CD4-positive, alpha-beta memory T cell (primary cell): ENCODE measurements at regions not wholly inside any gene's neighbourhood (a gene's known extent, or its start where the extent isn't known, plus 50 kb on each side); places are given as distances from the start of the nearest gene placed in this dataset.

Experiments
- CTCF ChIA-PET: fragments of 350-600 bp; sonication (Branson Sonifier 250); formaldehyde crosslinking; loops from one replicate; lab custom pipeline; 2021; ENCODE audit warnings: inconsistent platforms; ENCODE audit not compliant: partially characterized antibody; lab: Charles Lee
- POLR2A ChIA-PET: fragments of 350-600 bp; sonication (Branson Sonifier 250); formaldehyde crosslinking; loops from one replicate; lab custom pipeline; 2021; ENCODE audit not compliant: partially characterized antibody; lab: Charles Lee
- DNase-seq, 5 donors: peaks; one replicate each; pipeline versions ENCODE4 v3.0.0 to v3.0.0-alpha.2; 2020 to 2022; ENCODE audit warnings: mixed read lengths in 1 of 5
- H3K27ac ChIP-seq: one replicate; pipeline ENCODE4 v1.7.0; 2013; ENCODE audit warnings: low read depth, low read length
- H3K27me3 ChIP-seq: 2 replicates; pipeline ENCODE4 v1.7.0; 2013; ENCODE audit warnings: mild to moderate bottlenecking, low read length, moderate library complexity; ENCODE audit not compliant: insufficient read depth
- H3K36me3 ChIP-seq: 2 replicates; pipeline ENCODE4 v1.7.0; 2013; ENCODE audit warnings: mild to moderate bottlenecking, low read length, moderate library complexity; ENCODE audit not compliant: insufficient read depth
- H3K4me1 ChIP-seq: 2 replicates; pipeline ENCODE4 v1.7.0; 2013; ENCODE audit warnings: mild to moderate bottlenecking, low read length, moderate library complexity; ENCODE audit not compliant: insufficient read depth
- H3K4me3 ChIP-seq, 2 donors: one replicate each; pipeline ENCODE4 v1.7.0; 2013; ENCODE audit warnings: low read length in 2 of 2, mild to moderate bottlenecking in 1 of 2
- H3K9me3 ChIP-seq, 2 donors: one replicate each; pipeline ENCODE4 v1.7.0; 2013; ENCODE audit warnings: low read length in 2 of 2, control low read depth in 1 of 2; ENCODE audit not compliant: control insufficient read depth in 1 of 2
- H3K27ac Mint-ChIP-seq, 7 donors: one replicate each; pipeline ENCODE4 v1.8.0; 2020 to 2021; ENCODE audit warnings: mixed read lengths in 7 of 7, mild to moderate bottlenecking in 6 of 7, inconsistent platforms in 3 of 7, moderate library complexity in 3 of 7
- H3K27me3 Mint-ChIP-seq, 2 donors: one replicate each; pipeline ENCODE4 v1.8.0; 2020 to 2021; ENCODE audit warnings: mixed read lengths in 2 of 2
- H3K36me3 Mint-ChIP-seq, 2 donors: one replicate each; pipeline ENCODE4 v1.8.0; 2020 to 2021; ENCODE audit warnings: mixed read lengths in 2 of 2, inconsistent platforms in 1 of 2, mild to moderate bottlenecking in 1 of 2
- H3K4me1 Mint-ChIP-seq, 4 donors: one replicate each; pipeline ENCODE4 v1.8.0; 2020 to 2021; ENCODE audit warnings: mixed read lengths in 4 of 4, mild to moderate bottlenecking in 1 of 4
- H3K4me3 Mint-ChIP-seq, 8 donors: one replicate each; pipeline ENCODE4 v1.8.0; 2020 to 2021; ENCODE audit warnings: mixed read lengths in 8 of 8, mild to moderate bottlenecking in 7 of 8, moderate library complexity in 6 of 8, inconsistent platforms in 3 of 8
- H3K9me3 Mint-ChIP-seq, 8 donors: one replicate each; pipeline ENCODE4 v1.8.0; 2020 to 2021; ENCODE audit warnings: mixed read lengths in 8 of 8, mild to moderate bottlenecking in 5 of 8, inconsistent platforms in 3 of 8, moderate library complexity in 1 of 8
- intact Hi-C: fragments of 100-400 bp; cut with micrococcal nuclease; formaldehyde crosslinking; loops from one replicate; pipeline ENCODE4 v1.15.1; 2023

- H3K27me3 ChIP-seq = no peaks in the 10 kb centered on the region
- no peaks in the 10 kb centered on the region for H3K4me1 ChIP-seq
- Mint-ChIP-seq H3K36me3 (no peaks in the 10 kb centered on the region), H3K27me3 (no peaks in the 10 kb centered on the region), H3K4me1 (peaks cover 0 to 2% (median under 1%) of the 10 kb centered on the region in 4 donors), H3K27ac (no peak overlapping the region), H3K9me3 (no peaks in the 10 kb centered on the region), H3K4me3 (no peak overlapping the region)
- no peaks in the 10 kb centered on the region for H3K9me3 ChIP-seq
- no peak overlapping the region for H3K27ac ChIP-seq
- CTCF ChIA-PET = no interaction called here
- POLR2A ChIA-PET = no interaction called here
- intact Hi-C loops = no loop called here
- no peak for DNase-seq
- no peaks in the 10 kb centered on the region for H3K36me3 ChIP-seq
- H3K4me3 ChIP-seq = no peak overlapping the region
Measured at GRCh38 chr2:195342061-195342460, 315.0 kb upstream of the SLC39A10 start.

- Histone ChIP-seq H3K4me1 (no peaks in the 10 kb centered on the region), H3K36me3 (no peaks in the 10 kb centered on the region), H3K4me3 (no peak overlapping the region), H3K27ac (no peak overlapping the region), H3K9me3 (no peaks in the 10 kb centered on the region), H3K27me3 (no peaks in the 10 kb centered on the region)
- no peak for DNase-seq
- H3K4me3 Mint-ChIP-seq = no peak overlapping the region
- peaks cover 0 to 4% (median under 1%) of the 10 kb centered on the region in 4 donors for H3K4me1 Mint-ChIP-seq
- no peaks in the 10 kb centered on the region for H3K36me3 Mint-ChIP-seq
- intact Hi-C loops = no loop called here
- H3K27me3 Mint-ChIP-seq = peaks cover 0 to 1% of the 10 kb centered on the region in 2 donors
- peaks cover 0 to 5% (median 0%) of the 10 kb centered on the region in 8 donors for H3K9me3 Mint-ChIP-seq
- ChIA-PET POLR2A (no interaction called here), CTCF (no interaction called here)
- no peak overlapping the region for H3K27ac Mint-ChIP-seq
Measured at GRCh38 chr2:195338856-195339255, 318.2 kb upstream of the SLC39A10 start.

GRCh38 chr2:195337597-195337996, 319.4 kb upstream of the SLC39A10 start:
- H3K27me3 ChIP-seq = no peaks in the 10 kb centered on the region
- DNase-seq = no peak
- intact Hi-C loops = no loop called here
- no peak overlapping the region for H3K27ac ChIP-seq
- no peaks in the 10 kb centered on the region for H3K9me3 ChIP-seq
- no peak overlapping the region for H3K4me3 Mint-ChIP-seq
- peaks cover 0 to 1% of the 10 kb centered on the region in 2 donors for H3K27me3 Mint-ChIP-seq
- ChIA-PET CTCF (no interaction called here), POLR2A (no interaction called here)
- no peaks in the 10 kb centered on the region for H3K4me1 ChIP-seq
- H3K4me3 ChIP-seq = no peak overlapping the region
- H3K36me3 Mint-ChIP-seq = no peaks in the 10 kb centered on the region
- H3K27ac Mint-ChIP-seq = no peak overlapping the region
- peaks cover 0 to 4% (median 0%) of the 10 kb centered on the region in 4 donors for H3K4me1 Mint-ChIP-seq
- H3K36me3 ChIP-seq = no peaks in the 10 kb centered on the region
- peaks cover 0 to 5% (median 0%) of the 10 kb centered on the region in 8 donors for H3K9me3 Mint-ChIP-seq

- CTCF ChIA-PET = no interaction called here
- H3K27me3 ChIP-seq = no peaks in the 10 kb centered on the region
- peaks cover 0 to 3% of the 10 kb centered on the region in 2 donors for H3K36me3 Mint-ChIP-seq
- H3K9me3 Mint-ChIP-seq = peaks cover 0 to 9% (median 3%) of the 10 kb centered on the region in 8 donors
- H3K4me3 Mint-ChIP-seq = no peak overlapping the region
- no peak overlapping the region for H3K4me3 ChIP-seq
- no peaks in the 10 kb centered on the region for H3K36me3 ChIP-seq
- H3K9me3 ChIP-seq = no peaks in the 10 kb centered on the region
- no peaks in the 10 kb centered on the region for H3K4me1 ChIP-seq
- peaks cover 0 to 6% (median 0%) of the 10 kb centered on the region in 4 donors for H3K4me1 Mint-ChIP-seq
- no peak overlapping the region for H3K27ac Mint-ChIP-seq
- H3K27ac ChIP-seq = no peak overlapping the region
- intact Hi-C loops = no loop called here
- POLR2A ChIA-PET = interaction anchor here (0.8 kb wide), 1 partner anchor 334 kb away, joined by 3 read pairs; no protein-coding TSS in a partner anchor
- no peak for DNase-seq
- H3K27me3 Mint-ChIP-seq = peaks cover 0 to 3% of the 10 kb centered on the region in 2 donors
Measured at GRCh38 chr2:195333869-195334268, 323.2 kb upstream of the SLC39A10 start.

GRCh38 chr2:195331966-195332365, 325.1 kb upstream of the SLC39A10 start:
- POLR2A ChIA-PET = no interaction called here
- Mint-ChIP-seq H3K27me3 (peaks cover 0 to 3% of the 10 kb centered on the region in 2 donors), H3K4me3 (no peak overlapping the region), H3K27ac (no peak overlapping the region), H3K9me3 (peaks cover 0 to 9% (median 3%) of the 10 kb centered on the region in 8 donors), H3K36me3 (peaks cover 0 to 4% of the 10 kb centered on the region in 2 donors), H3K4me1 (peaks cover 0 to 6% (median 0%) of the 10 kb centered on the region in 4 donors)
- H3K36me3 ChIP-seq = no peaks in the 10 kb centered on the region
- H3K27ac ChIP-seq = no peak overlapping the region
- no peaks in the 10 kb centered on the region for H3K9me3 ChIP-seq
- H3K27me3 ChIP-seq = no peaks in the 10 kb centered on the region
- no peak overlapping the region for H3K4me3 ChIP-seq
- CTCF ChIA-PET = interaction anchor here (0.9 kb wide), 1 partner anchor 9 kb away, joined by 3 read pairs; no protein-coding TSS in a partner anchor
- DNase-seq = no peak
- intact Hi-C loops = no loop called here
- H3K4me1 ChIP-seq = no peaks in the 10 kb centered on the region

- ChIA-PET CTCF (interaction anchor here (0.9 kb wide), 1 partner anchor 10 kb away, joined by 3 read pairs; no protein-coding TSS in a partner anchor), POLR2A (no interaction called here)
- H3K4me3 ChIP-seq = no peak overlapping the region
- H3K4me1 ChIP-seq = no peaks in the 10 kb centered on the region
- peaks cover 0 to 7% of the 10 kb centered on the region in 2 donors for H3K36me3 Mint-ChIP-seq
- H3K4me3 Mint-ChIP-seq = no peak overlapping the region
- peaks cover 0 to 9% (median 2%) of the 10 kb centered on the region in 8 donors for H3K9me3 Mint-ChIP-seq
- no peak overlapping the region for H3K27ac Mint-ChIP-seq
- H3K27ac ChIP-seq = no peak overlapping the region
- no peaks in the 10 kb centered on the region for H3K27me3 ChIP-seq
- H3K27me3 Mint-ChIP-seq = peaks cover 0 to 1% of the 10 kb centered on the region in 2 donors
- peaks cover 0 to 6% (median 0%) of the 10 kb centered on the region in 4 donors for H3K4me1 Mint-ChIP-seq
- intact Hi-C loops = no loop called here
- H3K36me3 ChIP-seq = no peaks in the 10 kb centered on the region
- no peak for DNase-seq
- no peaks in the 10 kb centered on the region for H3K9me3 ChIP-seq
Measured at GRCh38 chr2:195331129-195331528, 325.9 kb upstream of the SLC39A10 start.

- H3K27ac Mint-ChIP-seq = no peak overlapping the region
- no peak overlapping the region for H3K4me3 Mint-ChIP-seq
- H3K27me3 ChIP-seq = no peaks in the 10 kb centered on the region
- intact Hi-C loops = no loop called here
- peaks cover 0 to 6% (median 0%) of the 10 kb centered on the region in 4 donors for H3K4me1 Mint-ChIP-seq
- H3K4me3 ChIP-seq = no peak overlapping the region
- POLR2A ChIA-PET = no interaction called here
- H3K36me3 Mint-ChIP-seq = peaks cover 0 to 7% of the 10 kb centered on the region in 2 donors
- no peaks in the 10 kb centered on the region for H3K9me3 ChIP-seq
- CTCF ChIA-PET = no interaction called here
- H3K36me3 ChIP-seq = no peaks in the 10 kb centered on the region
- H3K27ac ChIP-seq = no peak overlapping the region
- H3K27me3 Mint-ChIP-seq = peaks cover 0 to 1% of the 10 kb centered on the region in 2 donors
- peaks cover 0 to 9% (median 2%) of the 10 kb centered on the region in 8 donors for H3K9me3 Mint-ChIP-seq
- DNase-seq = no peak
- no peaks in the 10 kb centered on the region for H3K4me1 ChIP-seq
Measured at GRCh38 chr2:195330513-195330956, 326.5 kb upstream of the SLC39A10 start.
